Mammary epithelial cell (primary cell): ENCODE measurements at regions not wholly inside any gene's neighbourhood (a gene's known extent, or its start where the extent isn't known, plus 50 kb on each side); places are given as distances from the start of the nearest gene placed in this dataset.

Source experiments
- EZH2 ChIP-seq: IDR thresholded peaks from 2 replicates; pipeline ENCODE4 v1.6.1; 2012; ENCODE audit warnings: low read length, inconsistent platforms, borderline replicate concordance
- TF ChIP-seq, protein P1 (sequence below), 2 donors: IDR thresholded peaks in 1 of 2; conservative IDR thresholded peaks in 1 of 2; 2 replicates each; pipeline ENCODE4 v1.5.1; 2011 to 2012; ENCODE audit warnings: inconsistent platforms in 2 of 2, low read length in 2 of 2, mild to moderate bottlenecking in 2 of 2, control low read depth in 1 of 2, low read depth in 1 of 2; ENCODE audit not compliant: insufficient read depth in 1 of 2; ENCODE audit errors: extremely low read depth in 1 of 2

DNA sequence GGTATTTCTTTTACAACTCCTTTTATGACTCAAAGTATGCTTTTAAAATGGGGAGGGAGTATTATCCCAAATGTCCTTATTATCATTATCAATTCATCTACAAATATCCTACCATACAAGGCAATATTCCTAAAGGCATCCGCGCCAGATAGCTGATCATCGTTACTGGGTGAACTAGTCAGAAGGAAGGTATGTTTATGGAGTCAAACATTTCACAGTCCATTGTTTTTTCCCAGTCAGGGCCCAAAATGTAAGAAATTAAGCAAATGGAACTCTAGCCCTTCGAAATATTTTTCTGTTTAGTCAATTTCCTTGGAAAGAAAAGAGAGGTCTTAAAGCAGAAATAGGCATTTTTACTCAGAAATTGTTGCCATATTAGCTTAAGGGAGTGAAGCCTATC, 188.5 kb upstream of the CCNG1 start:
- TF ChIP-seq, protein P1, sequence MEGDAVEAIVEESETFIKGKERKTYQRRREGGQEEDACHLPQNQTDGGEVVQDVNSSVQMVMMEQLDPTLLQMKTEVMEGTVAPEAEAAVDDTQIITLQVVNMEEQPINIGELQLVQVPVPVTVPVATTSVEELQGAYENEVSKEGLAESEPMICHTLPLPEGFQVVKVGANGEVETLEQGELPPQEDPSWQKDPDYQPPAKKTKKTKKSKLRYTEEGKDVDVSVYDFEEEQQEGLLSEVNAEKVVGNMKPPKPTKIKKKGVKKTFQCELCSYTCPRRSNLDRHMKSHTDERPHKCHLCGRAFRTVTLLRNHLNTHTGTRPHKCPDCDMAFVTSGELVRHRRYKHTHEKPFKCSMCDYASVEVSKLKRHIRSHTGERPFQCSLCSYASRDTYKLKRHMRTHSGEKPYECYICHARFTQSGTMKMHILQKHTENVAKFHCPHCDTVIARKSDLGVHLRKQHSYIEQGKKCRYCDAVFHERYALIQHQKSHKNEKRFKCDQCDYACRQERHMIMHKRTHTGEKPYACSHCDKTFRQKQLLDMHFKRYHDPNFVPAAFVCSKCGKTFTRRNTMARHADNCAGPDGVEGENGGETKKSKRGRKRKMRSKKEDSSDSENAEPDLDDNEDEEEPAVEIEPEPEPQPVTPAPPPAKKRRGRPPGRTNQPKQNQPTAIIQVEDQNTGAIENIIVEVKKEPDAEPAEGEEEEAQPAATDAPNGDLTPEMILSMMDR (conservative IDR thresholded peaks at IDR 0.05 in 1 of 2, IDR thresholded peaks at IDR 0.05 in 1 of 2; ENCODE audit: extremely low read depth in 1 of 2, insufficient read depth in 1 of 2, low read depth in 1 of 2, low read length in 2 of 2): no peak
- TF ChIP-seq EZH2: no peak
